ENCODE measurements at regions not wholly inside any gene's neighbourhood (a gene's known extent, or its start where the extent isn't known, plus 50 kb on each side); places are given as distances from the start of the nearest gene placed in this dataset.

GRCh38 chr7:155981703-155982102, 169.4 kb upstream of the SHH start:
- peaks cover 23% of the 10 kb centered on the region for H3K27me3 Mint-ChIP-seq (ENCODE audit: low read depth)
- H3K4me1 Mint-ChIP-seq, result no peaks in the 10 kb centered on the region
- TF ChIP-seq, protein P1, sequence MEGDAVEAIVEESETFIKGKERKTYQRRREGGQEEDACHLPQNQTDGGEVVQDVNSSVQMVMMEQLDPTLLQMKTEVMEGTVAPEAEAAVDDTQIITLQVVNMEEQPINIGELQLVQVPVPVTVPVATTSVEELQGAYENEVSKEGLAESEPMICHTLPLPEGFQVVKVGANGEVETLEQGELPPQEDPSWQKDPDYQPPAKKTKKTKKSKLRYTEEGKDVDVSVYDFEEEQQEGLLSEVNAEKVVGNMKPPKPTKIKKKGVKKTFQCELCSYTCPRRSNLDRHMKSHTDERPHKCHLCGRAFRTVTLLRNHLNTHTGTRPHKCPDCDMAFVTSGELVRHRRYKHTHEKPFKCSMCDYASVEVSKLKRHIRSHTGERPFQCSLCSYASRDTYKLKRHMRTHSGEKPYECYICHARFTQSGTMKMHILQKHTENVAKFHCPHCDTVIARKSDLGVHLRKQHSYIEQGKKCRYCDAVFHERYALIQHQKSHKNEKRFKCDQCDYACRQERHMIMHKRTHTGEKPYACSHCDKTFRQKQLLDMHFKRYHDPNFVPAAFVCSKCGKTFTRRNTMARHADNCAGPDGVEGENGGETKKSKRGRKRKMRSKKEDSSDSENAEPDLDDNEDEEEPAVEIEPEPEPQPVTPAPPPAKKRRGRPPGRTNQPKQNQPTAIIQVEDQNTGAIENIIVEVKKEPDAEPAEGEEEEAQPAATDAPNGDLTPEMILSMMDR (conservative IDR thresholded peaks at IDR 0.05), result no peak
- no peak overlapping the region for H3K27ac Mint-ChIP-seq (ENCODE audit: unreplicated experiment)
- no peaks in the 10 kb centered on the region for H3K9me3 Mint-ChIP-seq
- no peak overlapping the region for H3K4me3 Mint-ChIP-seq
- H3K36me3 Mint-ChIP-seq (ENCODE audit: low read depth), result no peaks in the 10 kb centered on the region
- DNase-seq (ENCODE audit: low read depth, low spot score), result no peak

- H3K9me3 Mint-ChIP-seq, result no peaks in the 10 kb centered on the region
- no peaks in the 10 kb centered on the region for H3K36me3 Mint-ChIP-seq (ENCODE audit: low read depth)
- H3K27me3 Mint-ChIP-seq (ENCODE audit: low read depth), result peaks cover 24% of the 10 kb centered on the region
- H3K4me1 Mint-ChIP-seq, result no peaks in the 10 kb centered on the region
- H3K4me3 Mint-ChIP-seq, result no peak overlapping the region
- no peak for DNase-seq (ENCODE audit: low read depth, low spot score)
- TF ChIP-seq, protein P1 (conservative IDR thresholded peaks at IDR 0.05), result no peak
- no peak overlapping the region for H3K27ac Mint-ChIP-seq (ENCODE audit: unreplicated experiment)
These were observed 168.6 kb upstream of the SHH start for GRCh38 chr7:155980841-155981240.

- no peak overlapping the region for H3K27ac Mint-ChIP-seq (ENCODE audit: unreplicated experiment)
- TF ChIP-seq, protein P1 (conservative IDR thresholded peaks at IDR 0.05), result no peak
- DNase-seq (ENCODE audit: low read depth, low spot score), result no peak
- H3K4me3 Mint-ChIP-seq, result no peak overlapping the region
- no peaks in the 10 kb centered on the region for H3K36me3 Mint-ChIP-seq (ENCODE audit: low read depth)
- peaks cover 32% of the 10 kb centered on the region for H3K27me3 Mint-ChIP-seq (ENCODE audit: low read depth)
- no peaks in the 10 kb centered on the region for H3K4me1 Mint-ChIP-seq
- no peaks in the 10 kb centered on the region for H3K9me3 Mint-ChIP-seq
These were observed 167.7 kb upstream of the SHH start for GRCh38 chr7:155979994-155980393.

- Mint-ChIP-seq H3K36me3 (ENCODE audit: low read depth) (no peaks in the 10 kb centered on the region), H3K27ac (ENCODE audit: unreplicated experiment) (no peak overlapping the region), H3K4me1 (no peaks in the 10 kb centered on the region), H3K4me3 (no peak overlapping the region), H3K27me3 (ENCODE audit: low read depth) (peaks cover 33% of the 10 kb centered on the region), H3K9me3 (no peaks in the 10 kb centered on the region)
- DNase-seq (ENCODE audit: low read depth, low spot score), result no peak
- TF ChIP-seq, protein P1 (conservative IDR thresholded peaks at IDR 0.05), result no peak
These were observed 167.3 kb upstream of the SHH start for GRCh38 chr7:155979566-155979965.

- Mint-ChIP-seq H3K4me3 (no peak overlapping the region), H3K27me3 (ENCODE audit: low read depth) (peaks cover 33% of the 10 kb centered on the region), H3K4me1 (peaks cover 4% of the 10 kb centered on the region), H3K9me3 (no peaks in the 10 kb centered on the region), H3K36me3 (ENCODE audit: low read depth) (no peaks in the 10 kb centered on the region), H3K27ac (ENCODE audit: unreplicated experiment) (no peak overlapping the region)
- TF ChIP-seq, protein P1 (conservative IDR thresholded peaks at IDR 0.05), result no peak
- no peak for DNase-seq (ENCODE audit: low read depth, low spot score)
These were observed 163.2 kb upstream of the SHH start for GRCh38 chr7:155975490-155975889.
